Pulmonary artery endothelial cell (primary cell): ENCODE measurements at regions not wholly inside any gene's neighbourhood (a gene's known extent, or its start where the extent isn't known, plus 50 kb on each side); places are given as distances from the start of the nearest gene placed in this dataset.

ENCODE experiments used
- DNase-seq: peaks from one replicate; pipeline ENCODE4 v3.0.0-alpha.2; 2011; ENCODE audit warnings: low read depth, low spot score

DNA sequence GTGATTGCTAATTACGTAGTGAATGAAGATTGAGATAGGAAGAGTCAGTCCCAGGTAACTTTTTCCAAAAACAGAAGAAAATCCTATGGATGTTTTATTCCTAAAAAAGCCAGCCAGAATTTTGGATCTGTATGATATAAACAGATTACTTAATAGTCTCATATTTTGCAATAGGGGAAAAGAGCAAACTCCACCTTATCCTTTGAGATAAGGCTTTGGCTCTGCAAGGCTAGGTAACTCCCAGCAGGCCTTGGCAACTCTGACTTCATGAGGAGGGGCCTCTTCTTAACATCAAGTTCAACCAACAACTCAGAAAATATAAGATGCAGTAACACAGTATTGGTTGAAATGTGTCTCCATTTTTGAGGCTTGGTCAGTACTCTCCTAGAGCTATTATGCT, 98.7 kb upstream of the SLC4A4 start:
- DNase-seq, result no peak

DNA sequence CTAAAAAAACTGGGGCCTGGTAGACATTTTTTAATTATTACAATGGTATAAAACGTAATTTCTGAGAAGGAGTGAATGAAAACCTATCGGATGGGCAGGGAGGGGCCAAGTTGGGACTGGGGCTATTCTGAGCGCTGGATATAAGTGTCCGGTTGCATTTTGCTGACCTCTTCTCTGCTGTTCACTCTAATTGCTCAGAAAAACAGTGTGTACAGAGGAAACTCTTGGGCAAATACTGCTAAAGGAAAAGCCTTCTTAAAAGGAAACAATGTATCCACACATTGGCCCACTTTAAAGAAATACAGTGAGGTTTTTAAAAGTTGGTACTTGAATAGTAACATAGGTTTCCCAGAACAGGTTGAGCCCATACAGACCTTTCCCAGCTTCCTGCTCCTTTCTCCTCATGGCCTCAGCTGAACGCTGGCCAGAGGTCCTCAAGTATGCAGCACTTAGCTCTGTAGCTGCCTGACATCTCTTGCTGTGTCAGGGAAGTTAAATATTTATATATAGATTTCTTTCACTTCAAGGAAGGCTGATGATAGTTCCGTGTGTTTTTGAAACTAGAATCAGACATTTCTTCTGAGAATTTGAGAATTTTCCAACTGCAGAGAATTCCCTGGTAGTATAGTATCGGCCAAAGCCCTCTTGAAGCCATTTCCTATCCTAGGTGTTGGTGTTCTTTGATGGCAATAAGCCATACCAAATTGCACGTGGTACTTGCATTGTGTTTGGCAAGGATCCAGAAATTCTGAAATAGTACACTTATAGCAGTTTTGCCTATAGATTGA, 97.1 kb upstream of the SLC4A4 start:
- no peak for DNase-seq

DNA sequence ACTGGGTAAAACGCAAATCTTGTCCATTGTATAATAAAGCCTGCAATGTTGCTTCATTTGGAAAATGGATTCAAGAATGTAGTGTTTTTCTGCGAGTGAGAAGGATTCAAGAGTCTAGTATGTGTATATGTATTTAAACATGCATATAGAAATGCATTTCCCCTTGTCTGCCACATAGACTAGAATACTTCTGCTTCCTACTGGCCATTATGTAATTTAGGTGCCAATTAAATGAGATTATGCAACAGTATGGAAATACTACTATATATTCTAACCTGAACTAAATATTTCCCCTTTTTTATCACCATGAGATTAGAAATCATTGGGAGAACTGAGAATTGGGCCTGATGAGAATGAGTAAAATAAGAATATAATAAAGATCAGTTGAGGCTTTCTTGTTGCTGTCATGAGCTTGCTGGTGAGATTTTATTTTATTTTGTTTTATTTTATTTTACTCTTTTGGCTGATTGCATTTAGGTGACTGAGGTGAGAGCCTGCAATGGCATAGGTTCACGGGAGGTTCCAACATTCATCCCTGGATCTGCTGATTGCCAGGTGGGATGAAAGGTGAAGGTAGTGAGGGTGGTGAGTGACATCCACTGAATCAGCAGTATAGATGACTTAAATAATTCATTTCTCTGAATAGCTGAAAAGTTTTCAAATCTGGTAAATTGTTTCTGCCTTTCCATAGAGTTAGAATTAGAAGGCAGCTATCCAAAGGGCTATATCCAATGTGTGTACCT, 95.6 kb upstream of the SLC4A4 start:
- no peak for DNase-seq

DNA sequence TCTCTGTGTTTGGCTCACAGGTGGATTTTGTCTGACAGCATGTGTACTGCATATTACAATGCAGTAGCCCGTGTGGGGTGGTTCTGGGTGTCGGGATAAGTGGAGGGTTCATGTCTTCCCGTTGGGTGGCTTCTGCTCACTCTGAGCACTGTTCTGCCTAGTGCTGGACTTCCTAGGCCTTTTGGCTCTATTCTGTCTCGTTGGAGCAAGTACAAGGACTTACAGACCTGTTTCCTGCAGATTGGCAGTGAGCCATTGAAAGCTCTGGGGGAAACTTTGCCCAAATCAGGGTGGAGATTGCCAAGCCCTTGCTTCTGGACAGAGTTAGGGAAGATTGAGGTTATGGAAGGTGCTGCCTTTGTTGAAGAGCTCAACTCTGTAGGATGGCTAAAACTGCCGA, 91.1 kb upstream of the SLC4A4 start:
- no peak for DNase-seq

GRCh38 chr4:71251261-71251660, 87.6 kb upstream of the SLC4A4 start:
- no peak for DNase-seq

DNA sequence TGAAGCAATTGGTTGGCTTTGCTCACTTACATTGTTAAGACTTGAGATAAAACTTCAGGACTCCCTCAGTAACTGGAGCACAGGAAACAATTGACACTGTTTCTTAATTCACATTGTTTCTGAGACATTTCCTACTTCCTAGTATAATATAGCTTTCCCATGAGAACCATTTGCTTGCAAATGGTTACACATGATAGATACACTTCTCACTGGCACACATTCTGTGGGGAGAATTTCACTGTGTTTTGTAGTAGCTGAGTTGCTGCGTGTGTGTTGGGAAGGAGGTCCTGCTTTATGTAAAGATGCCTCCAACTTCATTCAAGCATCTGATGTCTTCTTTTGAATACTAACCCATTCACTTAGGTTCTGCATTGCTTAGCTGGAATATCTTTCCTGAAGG, 85.3 kb upstream of the SLC4A4 start:
- DNase-seq, result no peak

GRCh38 chr4:71254451-71255012, 84.3 kb upstream of the SLC4A4 start:
- no peak for DNase-seq

- no peak for DNase-seq
Observed at GRCh38 chr4:71255976-71256375, 82.8 kb upstream of the SLC4A4 start.

- no peak for DNase-seq
Observed at GRCh38 chr4:71257761-71258160, 81.1 kb upstream of the SLC4A4 start.

DNA sequence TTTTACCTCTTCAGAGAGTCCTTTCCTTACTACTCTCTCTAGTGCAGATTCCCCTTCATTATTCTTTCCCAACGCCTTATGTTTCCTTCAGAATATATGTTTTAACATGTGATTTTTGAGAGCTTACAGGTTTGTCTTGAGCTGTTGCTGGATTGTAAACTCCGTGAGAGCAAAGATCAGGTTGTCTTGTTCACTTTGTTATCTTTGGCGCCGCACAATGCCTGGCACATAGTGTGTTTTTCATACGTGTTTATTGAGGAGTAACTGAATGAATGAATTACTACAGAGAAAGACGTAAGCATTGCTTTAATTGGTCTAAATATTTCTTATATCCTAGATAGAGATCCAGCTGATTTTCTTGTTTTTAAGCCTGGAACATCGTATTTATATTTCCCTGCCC, 80.5 kb upstream of the SLC4A4 start:
- no peak for DNase-seq

GRCh38 chr4:71259280-71259679, 79.5 kb upstream of the SLC4A4 start:
- DNase-seq, result no peak

DNA sequence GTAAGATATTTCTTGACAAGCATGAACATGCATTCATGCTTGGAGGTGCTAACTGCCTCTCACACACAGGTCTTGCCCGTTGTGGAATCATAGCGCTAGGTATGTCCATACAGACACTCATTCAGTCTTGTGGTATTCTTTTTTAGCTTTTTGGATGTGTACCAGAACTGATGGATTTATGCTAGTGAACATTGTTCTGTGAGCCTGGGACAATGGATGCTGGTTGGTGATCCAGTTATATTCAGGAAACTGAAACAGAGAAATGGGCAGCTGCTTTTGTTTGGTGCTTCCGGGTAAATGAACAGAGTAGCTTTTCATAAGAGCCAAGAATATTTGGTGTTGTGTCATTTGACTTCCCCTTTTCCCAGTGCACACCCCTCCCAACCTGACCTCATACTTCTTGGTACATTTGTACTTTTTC, 78.9 kb upstream of the SLC4A4 start:
- DNase-seq, result peak; percentile 3

DNA sequence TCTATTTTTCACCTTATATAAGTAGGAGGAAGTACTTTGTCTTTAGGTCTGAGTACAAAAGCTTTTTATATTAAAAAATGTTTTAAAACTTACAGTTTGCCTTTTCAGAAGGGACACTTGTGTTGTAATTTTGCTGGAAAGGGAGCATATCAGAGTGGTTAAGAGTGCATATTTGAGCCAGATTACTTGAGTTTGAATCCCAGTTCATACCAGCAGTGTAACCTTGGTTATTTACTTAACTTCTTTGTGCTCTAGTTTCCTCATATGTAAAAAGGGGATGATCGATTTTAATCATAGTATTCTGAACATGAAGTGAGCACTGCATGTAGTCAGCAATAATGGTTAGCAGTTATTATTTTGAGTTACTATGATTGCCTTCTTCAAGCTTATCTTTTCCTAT, 78.3 kb upstream of the SLC4A4 start:
- no peak for DNase-seq

- DNase-seq, result no peak
Observed at GRCh38 chr4:71261001-71261400, 77.8 kb upstream of the SLC4A4 start.

DNA sequence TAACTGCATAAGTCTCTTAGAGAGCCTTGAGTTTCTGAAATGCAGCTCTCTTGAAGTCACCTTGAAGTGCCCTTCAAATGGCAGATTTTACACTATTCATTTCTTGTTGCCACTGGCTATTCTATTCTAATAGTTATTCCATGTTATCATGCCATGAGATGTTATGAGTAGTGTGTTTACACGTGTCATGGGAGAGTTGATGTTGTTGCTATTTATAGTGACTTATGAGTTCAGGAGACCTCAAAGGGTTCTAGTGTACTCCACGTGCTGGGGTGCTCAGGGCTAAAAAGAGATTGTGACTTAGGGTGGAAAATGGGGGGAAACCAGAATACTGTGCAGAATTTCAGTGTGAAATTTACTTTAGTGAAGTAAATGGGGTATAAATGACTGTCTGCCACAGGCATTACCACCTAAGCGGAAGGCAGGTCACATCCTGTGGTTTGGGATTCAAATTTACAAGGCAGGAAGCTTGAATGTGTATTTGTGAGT, 77.1 kb upstream of the SLC4A4 start:
- DNase-seq, result no peak

- no peak for DNase-seq
Observed at GRCh38 chr4:71262161-71262560, 76.7 kb upstream of the SLC4A4 start.

DNA sequence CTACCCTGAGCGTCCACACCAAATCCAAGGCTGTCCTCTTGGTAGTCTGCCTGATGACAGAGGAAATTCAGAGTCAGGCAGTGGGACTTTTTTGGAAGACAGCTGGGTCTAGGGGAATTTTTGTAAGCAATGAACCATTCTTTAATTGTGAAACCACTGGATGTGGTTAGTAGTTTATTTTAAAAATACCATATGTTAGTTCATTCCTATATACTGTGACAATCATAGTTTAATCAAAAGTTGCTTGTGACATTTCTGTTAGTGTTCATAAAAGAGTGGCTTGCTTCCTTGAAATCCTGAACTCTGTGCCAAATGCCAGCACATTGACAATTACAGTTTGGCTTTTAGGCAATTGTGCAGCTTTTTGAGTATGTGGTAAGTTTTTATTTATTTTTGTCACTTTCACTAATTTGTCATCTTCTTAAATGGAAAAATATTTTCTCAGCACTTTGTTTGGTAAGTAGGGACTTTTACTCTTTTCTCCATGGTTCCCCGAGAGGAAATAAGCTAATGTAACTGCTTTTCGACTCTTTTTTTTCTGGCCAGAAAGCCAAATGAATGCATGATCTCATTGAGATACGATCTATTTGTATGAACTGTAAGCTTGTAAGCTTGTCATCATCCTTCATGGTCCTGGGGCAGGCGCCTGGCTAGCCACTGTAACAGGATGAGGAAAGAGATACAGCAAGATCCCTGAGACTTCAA, 72.6 kb upstream of the SLC4A4 start:
- no peak for DNase-seq

- no peak for DNase-seq
Observed at GRCh38 chr4:71267244-71267643, 71.6 kb upstream of the SLC4A4 start.

GRCh38 chr4:71268166-71268565, 70.7 kb upstream of the SLC4A4 start:
- no peak for DNase-seq

- DNase-seq, result no peak
Observed at GRCh38 chr4:71269233-71269632, 69.6 kb upstream of the SLC4A4 start.

GRCh38 chr4:71270901-71271300, 67.9 kb upstream of the SLC4A4 start:
- DNase-seq, result no peak

GRCh38 chr4:71272976-71273375, 65.8 kb upstream of the SLC4A4 start:
- no peak for DNase-seq
